ENCODE measurements at regions not wholly inside any gene's neighbourhood (a gene's known extent, or its start where the extent isn't known, plus 50 kb on each side); places are given as distances from the start of the nearest gene placed in this dataset.

DNA sequence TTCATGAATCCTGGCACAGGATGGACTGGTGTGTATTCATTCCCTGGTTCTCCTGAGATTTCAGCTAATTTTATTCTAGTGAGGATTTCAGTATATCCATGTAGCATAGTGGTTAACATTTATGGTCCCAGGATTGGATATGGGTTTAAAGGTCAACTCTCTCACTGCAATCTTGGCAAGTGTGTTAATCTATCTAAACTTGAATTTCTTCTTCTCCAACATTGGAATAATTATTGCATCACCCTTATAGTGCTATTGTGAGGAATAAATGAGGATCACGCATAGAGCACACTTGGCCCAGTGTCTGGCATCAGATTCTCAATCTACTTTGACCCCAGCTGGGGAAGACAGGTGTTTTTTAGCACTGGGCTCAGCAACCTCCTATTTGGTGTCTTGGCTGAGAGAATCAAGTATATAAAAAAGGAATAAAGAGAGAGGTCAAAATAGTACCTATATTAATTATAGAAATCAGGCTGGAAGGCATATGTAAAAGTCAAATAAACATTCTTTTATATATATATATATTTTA is 531.2 kb upstream of the ATP2B1 start:
- no peak overlapping the region for H3K27ac ChIP-seq (ENCODE audit: low read length)
- no peaks in the 10 kb centered on the region for H4K20me1 ChIP-seq (ENCODE audit: insufficient read depth, low read length)
- no peaks in the 10 kb centered on the region for H3K9me2 ChIP-seq (replicated peaks; ENCODE audit: insufficient read depth, low read length)
- H3K36me3 ChIP-seq (replicated peaks; ENCODE audit: insufficient read depth, low read length), result no peaks in the 10 kb centered on the region
- H3K4me2 ChIP-seq (ENCODE audit: low read depth, low read length), result no peak overlapping the region
- H3F3A ChIP-seq (ENCODE audit: insufficient read depth, low read length), result no peaks in the 10 kb centered on the region
- H3K27me3 ChIP-seq (replicated peaks; ENCODE audit: insufficient read depth, low read length), result no peaks in the 10 kb centered on the region
- no peak overlapping the region for H2AFZ ChIP-seq (ENCODE audit: low read length)
- no peaks in the 10 kb centered on the region for H3K9me3 ChIP-seq (replicated peaks; ENCODE audit: insufficient read depth, low read length)
- H3K4me3 ChIP-seq (ENCODE audit: low read length), result no peak overlapping the region
- no peak overlapping the region for H3K9ac ChIP-seq (ENCODE audit: low read length)
- H3K79me2 ChIP-seq (ENCODE audit: low read length), result no peaks in the 10 kb centered on the region
- no peak for DNase-seq
- TF ChIP-seq, protein P1, sequence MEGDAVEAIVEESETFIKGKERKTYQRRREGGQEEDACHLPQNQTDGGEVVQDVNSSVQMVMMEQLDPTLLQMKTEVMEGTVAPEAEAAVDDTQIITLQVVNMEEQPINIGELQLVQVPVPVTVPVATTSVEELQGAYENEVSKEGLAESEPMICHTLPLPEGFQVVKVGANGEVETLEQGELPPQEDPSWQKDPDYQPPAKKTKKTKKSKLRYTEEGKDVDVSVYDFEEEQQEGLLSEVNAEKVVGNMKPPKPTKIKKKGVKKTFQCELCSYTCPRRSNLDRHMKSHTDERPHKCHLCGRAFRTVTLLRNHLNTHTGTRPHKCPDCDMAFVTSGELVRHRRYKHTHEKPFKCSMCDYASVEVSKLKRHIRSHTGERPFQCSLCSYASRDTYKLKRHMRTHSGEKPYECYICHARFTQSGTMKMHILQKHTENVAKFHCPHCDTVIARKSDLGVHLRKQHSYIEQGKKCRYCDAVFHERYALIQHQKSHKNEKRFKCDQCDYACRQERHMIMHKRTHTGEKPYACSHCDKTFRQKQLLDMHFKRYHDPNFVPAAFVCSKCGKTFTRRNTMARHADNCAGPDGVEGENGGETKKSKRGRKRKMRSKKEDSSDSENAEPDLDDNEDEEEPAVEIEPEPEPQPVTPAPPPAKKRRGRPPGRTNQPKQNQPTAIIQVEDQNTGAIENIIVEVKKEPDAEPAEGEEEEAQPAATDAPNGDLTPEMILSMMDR (IDR thresholded peaks at IDR 0.05; ENCODE audit: low read length), result no peak
- no peak for TF ChIP-seq EZH2 (optimal IDR thresholded peaks at IDR 0.05; ENCODE audit: low read depth, low read length)
- no peak for TF ChIP-seq EZH2phosphoT487 (IDR thresholded peaks at IDR 0.05; ENCODE audit: low read length)
- H3K4me1 ChIP-seq (ENCODE audit: low read length), result no peaks in the 10 kb centered on the region

DNA sequence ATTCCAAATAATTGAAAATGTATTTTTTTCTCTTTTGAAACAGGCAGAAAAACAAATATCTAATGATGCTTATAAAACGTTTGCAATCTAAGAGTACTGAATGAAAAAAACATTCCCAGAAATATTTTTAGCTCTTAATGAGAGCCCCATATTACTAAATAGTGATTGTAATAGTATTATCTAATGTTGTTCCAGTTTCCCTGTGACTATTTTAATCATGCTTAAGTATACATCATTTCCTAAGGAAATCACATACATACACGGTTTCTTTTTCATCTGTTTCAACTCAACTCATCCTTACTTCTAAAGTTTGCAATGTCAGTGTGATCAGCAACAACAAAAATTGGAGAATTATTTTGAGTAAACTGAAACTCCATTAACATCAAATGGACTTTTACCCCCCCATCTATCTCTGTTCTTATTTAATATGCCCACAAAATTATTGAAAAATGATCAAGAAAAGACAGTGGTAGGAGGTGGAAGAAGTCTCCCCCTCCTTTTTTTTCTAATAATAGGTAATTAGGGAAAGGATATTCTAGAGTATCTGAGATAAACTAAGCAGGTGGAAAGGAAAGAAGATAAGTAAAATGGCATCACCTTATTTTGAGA is 530.1 kb upstream of the ATP2B1 start:
- H2AFZ ChIP-seq (ENCODE audit: low read length), result no peak overlapping the region
- H3K9me3 ChIP-seq (replicated peaks; ENCODE audit: insufficient read depth, low read length), result no peaks in the 10 kb centered on the region
- H3K36me3 ChIP-seq (replicated peaks; ENCODE audit: insufficient read depth, low read length), result no peaks in the 10 kb centered on the region
- no peaks in the 10 kb centered on the region for H3K79me2 ChIP-seq (ENCODE audit: low read length)
- no peaks in the 10 kb centered on the region for H3K27me3 ChIP-seq (replicated peaks; ENCODE audit: insufficient read depth, low read length)
- H3K4me1 ChIP-seq (ENCODE audit: low read length), result no peaks in the 10 kb centered on the region
- no peak for TF ChIP-seq EZH2 (optimal IDR thresholded peaks at IDR 0.05; ENCODE audit: low read depth, low read length)
- TF ChIP-seq EZH2phosphoT487 (IDR thresholded peaks at IDR 0.05; ENCODE audit: low read length), result no peak
- no peaks in the 10 kb centered on the region for H4K20me1 ChIP-seq (ENCODE audit: insufficient read depth, low read length)
- no peak for DNase-seq
- H3K27ac ChIP-seq (ENCODE audit: low read length), result no peak overlapping the region
- H3K9ac ChIP-seq (ENCODE audit: low read length), result no peak overlapping the region
- H3K4me3 ChIP-seq (ENCODE audit: low read length), result no peak overlapping the region
- no peak overlapping the region for H3K4me2 ChIP-seq (ENCODE audit: low read depth, low read length)
- no peaks in the 10 kb centered on the region for H3F3A ChIP-seq (ENCODE audit: insufficient read depth, low read length)
- no peaks in the 10 kb centered on the region for H3K9me2 ChIP-seq (replicated peaks; ENCODE audit: insufficient read depth, low read length)

GRCh38 chr12:90237841-90238240 is 529.2 kb upstream of the ATP2B1 start:
- no peaks in the 10 kb centered on the region for H3K9me2 ChIP-seq (replicated peaks; ENCODE audit: insufficient read depth, low read length)
- H4K20me1 ChIP-seq (ENCODE audit: insufficient read depth, low read length), result no peaks in the 10 kb centered on the region
- no peaks in the 10 kb centered on the region for H3K79me2 ChIP-seq (ENCODE audit: low read length)
- no peak overlapping the region for H3K27ac ChIP-seq (ENCODE audit: low read length)
- no peaks in the 10 kb centered on the region for H3F3A ChIP-seq (ENCODE audit: insufficient read depth, low read length)
- H3K36me3 ChIP-seq (replicated peaks; ENCODE audit: insufficient read depth, low read length), result no peaks in the 10 kb centered on the region
- no peak overlapping the region for H2AFZ ChIP-seq (ENCODE audit: low read length)
- no peaks in the 10 kb centered on the region for H3K4me1 ChIP-seq (ENCODE audit: low read length)
- H3K27me3 ChIP-seq (replicated peaks; ENCODE audit: insufficient read depth, low read length), result no peaks in the 10 kb centered on the region
- TF ChIP-seq, protein P1 (IDR thresholded peaks at IDR 0.05; ENCODE audit: low read length), result no peak
- TF ChIP-seq EZH2 (optimal IDR thresholded peaks at IDR 0.05; ENCODE audit: low read depth, low read length), result no peak
- TF ChIP-seq EZH2phosphoT487 (IDR thresholded peaks at IDR 0.05; ENCODE audit: low read length), result no peak
- H3K4me2 ChIP-seq (ENCODE audit: low read depth, low read length), result no peak overlapping the region
- no peak for DNase-seq
- no peaks in the 10 kb centered on the region for H3K9me3 ChIP-seq (replicated peaks; ENCODE audit: insufficient read depth, low read length)
- no peak overlapping the region for H3K9ac ChIP-seq (ENCODE audit: low read length)
- no peak overlapping the region for H3K4me3 ChIP-seq (ENCODE audit: low read length)

GRCh38 chr12:90235642-90236041 is 527.0 kb upstream of the ATP2B1 start:
- Histone ChIP-seq H3K4me2 (ENCODE audit: low read depth, low read length) (no peak overlapping the region), H3F3A (ENCODE audit: insufficient read depth, low read length) (no peaks in the 10 kb centered on the region), H3K9me3 (replicated peaks; ENCODE audit: insufficient read depth, low read length) (no peaks in the 10 kb centered on the region), H3K79me2 (ENCODE audit: low read length) (no peaks in the 10 kb centered on the region), H3K9me2 (replicated peaks; ENCODE audit: insufficient read depth, low read length) (no peaks in the 10 kb centered on the region), H3K27me3 (replicated peaks; ENCODE audit: insufficient read depth, low read length) (no peaks in the 10 kb centered on the region), H3K36me3 (replicated peaks; ENCODE audit: insufficient read depth, low read length) (no peaks in the 10 kb centered on the region), H3K4me3 (ENCODE audit: low read length) (no peak overlapping the region), H3K9ac (ENCODE audit: low read length) (no peak overlapping the region), H2AFZ (ENCODE audit: low read length) (no peak overlapping the region), H4K20me1 (ENCODE audit: insufficient read depth, low read length) (no peaks in the 10 kb centered on the region), H3K27ac (ENCODE audit: low read length) (no peak overlapping the region), H3K4me1 (ENCODE audit: low read length) (no peaks in the 10 kb centered on the region)
- TF ChIP-seq, protein P1 (IDR thresholded peaks at IDR 0.05; ENCODE audit: low read length), result no peak
- TF ChIP-seq EZH2 (optimal IDR thresholded peaks at IDR 0.05; ENCODE audit: low read depth, low read length), result no peak
- TF ChIP-seq EZH2phosphoT487 (IDR thresholded peaks at IDR 0.05; ENCODE audit: low read length), result no peak
- no peak for DNase-seq
